ENCODE measurements at regions not wholly inside any gene's neighbourhood (a gene's known extent, or its start where the extent isn't known, plus 50 kb on each side); places are given as distances from the start of the nearest gene placed in this dataset.
"Not testable (repeated sequence)": the region's sequence is repeated elsewhere in the genome, so short reads cannot be mapped to it uniquely, and the experiment has no call there.

DNA sequence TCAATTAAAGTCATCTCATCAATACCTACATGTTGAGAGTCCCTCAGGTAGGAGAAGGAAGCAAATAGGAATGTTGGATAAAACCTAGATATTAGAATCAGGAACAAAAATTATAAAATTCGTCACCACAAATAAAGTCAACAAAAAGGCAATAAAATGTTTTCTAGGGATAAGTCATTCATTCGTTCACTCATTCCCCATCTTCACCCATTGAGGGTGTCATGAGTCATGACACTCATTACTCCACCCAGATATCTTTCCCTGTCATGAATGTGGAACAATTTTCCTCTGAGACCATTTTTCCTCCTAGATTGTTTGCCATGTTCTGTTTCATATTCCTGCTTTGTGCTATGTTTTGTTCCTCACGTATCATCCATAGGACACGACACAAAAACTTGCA, 50.9 kb upstream of the OLIG3 start:
- no peak for DNase-seq (ENCODE audit: low read depth)

DNA sequence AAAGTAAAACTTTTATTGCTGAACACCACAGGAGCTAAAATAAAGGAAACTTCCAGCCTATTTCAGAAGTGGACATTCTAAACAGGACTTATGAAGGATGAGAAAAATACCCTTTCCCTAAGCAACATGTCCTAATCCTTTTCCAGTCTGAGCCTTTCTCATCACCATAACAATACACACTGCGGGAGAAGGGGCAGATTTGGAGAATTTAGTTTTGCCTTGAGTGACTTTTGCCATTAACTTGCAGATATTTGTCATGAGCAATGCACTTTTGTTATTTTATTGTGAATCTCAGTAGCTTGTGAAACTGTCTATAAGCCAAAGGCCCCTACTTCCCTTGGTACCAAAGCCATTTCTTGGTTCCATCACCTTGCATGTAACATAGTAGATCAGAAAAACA, 53.0 kb upstream of the OLIG3 start:
- no peak for DNase-seq (ENCODE audit: low read depth)

DNA sequence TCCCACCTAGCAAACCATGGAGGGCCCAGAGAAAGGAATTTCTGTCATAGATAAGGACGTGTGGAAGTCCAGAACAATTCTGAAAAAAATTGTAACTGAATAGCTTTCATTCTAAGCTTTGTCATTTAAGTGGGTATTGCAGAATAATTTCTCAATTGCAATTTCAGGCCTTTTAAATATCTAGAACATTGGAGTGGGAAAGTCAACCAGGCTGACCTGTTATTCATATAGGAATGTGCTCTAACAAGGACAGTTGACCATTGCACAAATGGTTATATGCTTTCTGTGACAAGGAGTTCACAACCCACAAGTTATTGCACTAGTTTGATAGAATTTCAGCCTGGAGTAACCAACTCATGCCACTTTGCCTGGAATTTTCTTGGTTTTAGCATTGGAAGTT, 53.4 kb upstream of the OLIG3 start:
- DNase-seq (ENCODE audit: low read depth): no peak

DNA sequence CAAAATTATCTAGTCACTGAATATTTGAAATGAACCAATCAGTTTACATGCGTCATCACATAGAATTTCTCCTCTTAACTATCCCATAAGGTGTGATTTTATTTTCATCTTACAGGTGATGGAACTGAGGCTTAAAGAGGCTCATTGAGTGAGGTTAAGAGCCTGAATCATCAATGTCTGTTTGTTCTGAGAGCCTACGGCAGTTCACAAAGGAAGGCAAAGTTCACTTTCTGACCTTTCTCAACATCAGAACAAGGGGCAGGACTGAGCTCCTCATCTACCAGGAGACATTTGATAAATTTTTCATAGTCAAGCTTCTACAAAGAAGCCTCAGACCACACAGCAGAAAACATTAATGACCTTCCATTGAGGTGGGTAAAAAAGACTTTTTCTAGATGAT, 54.9 kb upstream of the OLIG3 start:
- DNase-seq (ENCODE audit: low read depth): no peak

DNA sequence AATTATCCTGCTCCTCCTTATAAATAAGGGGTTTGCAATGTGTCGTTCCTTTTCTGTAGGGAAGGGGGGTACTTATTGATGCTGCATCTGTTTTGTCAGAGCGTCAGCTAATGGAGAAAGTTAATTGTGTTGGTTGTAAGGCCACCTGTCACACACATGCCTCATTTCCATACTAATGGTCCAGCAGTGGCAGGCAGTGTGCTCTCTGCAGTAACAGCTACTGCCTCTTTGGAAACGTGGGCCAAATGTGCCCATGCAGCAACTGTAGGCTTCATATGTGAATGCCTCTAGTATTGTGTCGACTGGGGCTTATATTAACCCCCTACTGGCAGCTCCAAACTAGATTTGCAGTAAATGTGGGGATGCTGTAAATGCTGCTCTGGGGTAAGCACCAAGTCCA, 56.3 kb upstream of the OLIG3 start:
- DNase-seq (ENCODE audit: low read depth): no peak

DNA sequence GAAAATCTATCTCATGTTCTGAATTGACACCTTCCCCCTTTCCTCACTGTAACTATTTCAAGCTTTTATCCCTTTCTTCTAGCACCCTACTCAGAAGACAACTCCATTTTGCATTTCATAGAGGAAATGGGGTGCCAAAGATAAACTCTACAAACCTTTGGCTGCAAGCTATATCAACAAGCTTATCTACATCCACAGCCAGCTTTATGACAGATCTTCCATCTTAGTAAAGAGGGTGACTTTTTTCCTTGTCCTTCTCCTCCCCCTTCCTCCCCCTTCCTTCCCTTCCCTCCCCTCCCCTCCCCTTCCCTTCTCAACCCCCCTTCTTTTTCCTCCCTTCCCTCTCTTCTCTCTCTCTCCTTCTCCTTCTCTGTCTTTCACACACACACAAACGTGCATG, 58.0 kb upstream of the OLIG3 start:
- DNase-seq (ENCODE audit: low read depth): no peak

DNA sequence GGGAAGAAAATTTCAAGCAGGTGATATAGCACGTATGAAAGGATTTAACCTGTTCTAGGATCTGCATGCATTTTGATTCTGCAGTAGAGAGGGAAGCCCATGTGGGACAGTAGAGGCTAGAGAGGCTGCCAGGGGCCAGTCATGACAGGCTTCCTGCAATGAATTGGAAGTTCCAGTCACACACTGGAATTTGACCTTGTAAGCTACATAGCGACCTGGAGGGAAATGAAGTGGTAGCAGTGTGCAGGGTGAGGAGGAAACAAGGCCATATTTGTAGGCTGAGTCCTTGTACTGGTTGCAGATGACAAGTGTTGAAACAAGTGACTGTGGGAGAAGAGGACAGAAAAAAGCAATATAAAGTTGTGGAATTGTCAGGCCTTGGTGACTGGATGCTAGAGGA, 58.6 kb upstream of the OLIG3 start:
- no peak for DNase-seq (ENCODE audit: low read depth)

DNA sequence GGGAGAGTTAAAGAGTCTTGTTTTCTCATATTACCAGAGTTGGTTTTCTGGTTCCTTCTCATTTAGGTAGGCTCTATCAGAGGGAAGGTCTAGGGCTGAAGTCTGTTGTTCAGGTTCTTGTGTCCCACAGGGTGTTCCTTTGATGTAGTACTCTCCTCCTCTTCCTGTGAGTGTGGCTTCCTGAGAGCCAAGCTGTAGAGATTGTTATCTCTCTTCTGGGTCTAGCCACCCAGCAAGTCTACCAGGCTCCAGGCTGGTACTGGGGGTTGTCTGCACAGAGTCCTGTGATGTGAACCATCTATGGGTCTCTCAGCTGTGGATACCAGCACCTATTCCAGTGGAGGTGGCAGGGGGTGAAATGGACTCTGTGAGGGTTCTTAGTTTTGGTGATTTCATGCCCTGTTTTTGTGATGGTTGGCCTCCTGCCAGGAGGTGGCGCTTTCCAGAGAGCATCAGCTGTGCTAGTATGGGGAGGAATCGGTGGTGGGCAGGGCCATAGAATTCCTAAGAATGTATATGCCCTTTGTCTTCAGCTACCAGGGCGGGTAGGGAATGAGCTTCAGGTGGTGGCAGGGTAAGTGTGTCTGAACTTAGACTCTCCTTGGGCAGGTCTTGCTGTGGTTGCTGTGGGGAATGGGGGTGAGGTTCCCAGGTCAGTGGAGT, 65.5 kb upstream of the OLIG3 start:
- peak; percentile 12 for DNase-seq (ENCODE audit: low read depth)

DNA sequence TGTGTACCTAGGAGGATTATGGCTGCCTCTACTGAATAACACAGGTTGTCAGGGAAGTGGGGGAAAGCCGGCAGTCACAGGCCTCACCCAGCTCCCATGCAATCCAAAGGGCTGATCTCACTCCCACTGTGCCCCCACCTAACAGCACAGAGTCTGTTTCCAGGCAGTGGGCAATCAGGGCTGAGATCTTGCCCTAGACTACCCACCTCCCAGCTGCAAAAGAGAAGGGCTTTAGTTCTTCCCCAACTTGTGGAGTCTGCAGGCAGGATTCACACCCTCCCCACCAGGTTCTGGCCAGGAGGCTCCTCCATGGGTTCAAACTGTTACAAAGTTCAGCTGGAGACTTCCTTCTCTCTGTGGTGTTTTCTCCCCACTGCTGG, 66.0 kb upstream of the OLIG3 start:
- no peak for DNase-seq (ENCODE audit: low read depth)

DNA sequence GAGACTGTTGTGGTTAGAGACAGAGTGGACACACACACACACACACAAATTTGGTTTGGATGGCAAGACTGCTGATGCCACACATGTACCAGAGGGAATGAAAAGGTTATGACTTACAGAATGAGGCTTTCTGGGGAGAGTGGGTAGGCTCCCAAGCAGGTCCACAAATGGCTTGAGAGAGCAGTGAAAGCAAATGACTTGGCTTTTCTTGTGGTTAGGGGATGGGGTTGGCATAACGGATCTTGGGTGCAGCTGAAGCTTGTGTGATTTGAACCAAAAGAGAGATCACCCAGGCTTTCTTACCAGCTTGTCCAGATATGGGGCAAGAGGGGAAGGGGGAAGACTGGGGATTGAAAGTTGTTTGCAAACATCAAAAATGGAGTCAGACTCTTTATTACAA, 73.9 kb upstream of the OLIG3 start:
- no peak for DNase-seq (ENCODE audit: low read depth)

DNA sequence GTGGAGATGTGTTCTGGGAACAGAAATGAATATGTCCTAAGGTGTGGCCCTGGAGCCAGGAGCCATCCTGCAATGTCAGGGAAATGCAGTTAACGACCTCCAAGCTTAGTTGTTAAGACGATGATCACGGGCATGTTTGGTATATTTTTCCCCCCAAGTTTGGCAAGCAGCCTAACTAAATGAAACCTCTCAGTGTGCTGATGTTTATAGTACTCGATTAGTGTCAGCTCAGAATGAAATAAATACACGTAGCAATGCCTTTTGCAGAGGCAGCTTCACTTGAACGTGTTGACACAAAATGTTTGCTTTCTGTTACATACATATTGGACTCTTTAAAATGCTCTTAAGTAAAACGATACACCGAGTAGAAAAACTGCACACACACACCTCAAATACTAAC, 76.2 kb upstream of the OLIG3 start:
- DNase-seq (ENCODE audit: low read depth): no peak

DNA sequence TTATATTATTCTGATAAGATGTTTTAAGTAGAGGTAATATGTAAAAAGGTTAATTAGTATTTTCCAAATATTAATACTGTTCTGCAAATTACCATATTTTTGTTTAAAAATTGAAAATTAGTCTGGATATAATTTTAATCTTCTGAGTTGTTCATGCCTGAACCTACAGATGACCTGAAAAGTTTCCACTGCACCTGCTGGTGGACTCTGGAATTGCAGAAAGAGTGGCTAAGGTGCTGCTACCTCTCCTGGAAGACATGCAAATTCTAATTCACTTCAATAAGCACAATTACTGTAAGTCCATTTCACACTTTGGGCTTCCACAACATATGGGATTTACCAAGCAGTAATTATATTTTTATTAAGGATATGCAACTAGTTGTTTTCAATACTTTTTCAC, 77.7 kb upstream of the OLIG3 start:
- DNase-seq (ENCODE audit: low read depth): peak; percentile 27

DNA sequence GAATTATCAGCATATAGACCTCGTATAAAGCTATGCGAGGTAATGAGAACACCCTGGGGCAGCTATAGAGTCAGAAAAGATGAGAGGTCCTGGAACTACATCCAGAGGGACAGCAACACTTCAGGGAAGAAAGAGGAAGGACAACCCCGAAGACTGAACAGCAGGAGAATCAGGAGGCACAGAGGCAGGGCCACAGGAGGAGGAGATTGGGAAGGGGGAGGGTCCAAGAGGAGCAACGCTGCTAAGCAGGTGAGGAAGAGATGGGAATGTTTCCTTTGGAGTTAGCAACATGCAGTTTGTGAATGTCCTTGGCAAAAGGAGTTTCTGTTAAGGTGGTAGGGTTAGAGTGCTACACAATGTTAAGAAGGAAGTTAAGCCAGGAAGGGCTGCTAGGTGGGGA, 79.5 kb upstream of the OLIG3 start:
- no peak for DNase-seq (ENCODE audit: low read depth)

DNA sequence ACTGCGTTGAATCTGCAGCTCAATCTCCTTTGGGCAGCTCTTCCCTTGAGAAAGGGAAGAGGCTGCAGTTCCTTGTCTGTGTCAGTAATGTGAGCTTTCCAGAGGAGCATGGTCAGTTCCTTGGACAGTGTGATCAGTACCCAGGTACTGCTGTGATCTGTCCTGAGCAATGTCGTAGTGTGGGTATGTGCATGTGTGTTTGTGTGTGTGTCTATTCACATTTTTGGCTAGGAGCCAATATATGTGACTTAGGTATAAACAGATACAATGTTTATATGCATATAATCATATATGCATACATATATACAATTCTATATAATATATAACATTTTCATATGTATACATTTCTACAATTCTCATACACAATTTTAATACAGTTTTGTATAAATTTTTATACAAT, 85.4 kb upstream of the OLIG3 start:
- no peak for DNase-seq (ENCODE audit: low read depth)

DNA sequence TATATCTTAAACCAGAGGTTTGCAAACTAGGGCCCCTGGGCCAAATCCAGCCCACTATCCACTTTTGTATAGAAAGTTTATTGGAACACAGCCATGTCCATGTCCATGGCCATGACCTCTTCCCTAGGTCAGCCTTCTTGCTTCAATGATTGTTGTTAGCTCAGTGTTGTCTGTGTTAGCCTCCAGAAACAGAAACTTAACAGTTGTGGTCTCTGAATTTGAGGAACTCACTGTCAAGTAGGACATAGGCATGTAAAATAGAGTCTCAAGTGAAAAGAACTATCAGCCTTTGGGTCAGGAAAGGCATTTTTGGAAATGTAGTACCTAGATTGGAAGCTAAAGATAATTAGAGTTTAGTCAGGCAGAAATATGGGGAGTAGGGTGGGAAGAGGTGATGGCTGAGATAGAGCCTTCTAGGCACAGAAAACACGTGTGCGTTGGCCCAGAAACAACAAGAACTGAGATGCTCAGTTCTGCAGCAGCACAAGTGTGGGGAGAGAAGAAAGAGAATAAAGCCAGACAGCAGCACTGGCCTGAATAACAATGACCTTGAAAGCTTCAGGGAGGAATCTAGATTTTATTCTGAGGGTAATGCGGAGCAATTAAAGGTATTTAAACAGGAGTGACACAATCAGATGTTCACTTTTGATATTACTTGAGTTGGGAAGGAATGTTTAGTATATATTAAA, 87.0 kb upstream of the OLIG3 start:
- no peak for DNase-seq (ENCODE audit: low read depth)

DNA sequence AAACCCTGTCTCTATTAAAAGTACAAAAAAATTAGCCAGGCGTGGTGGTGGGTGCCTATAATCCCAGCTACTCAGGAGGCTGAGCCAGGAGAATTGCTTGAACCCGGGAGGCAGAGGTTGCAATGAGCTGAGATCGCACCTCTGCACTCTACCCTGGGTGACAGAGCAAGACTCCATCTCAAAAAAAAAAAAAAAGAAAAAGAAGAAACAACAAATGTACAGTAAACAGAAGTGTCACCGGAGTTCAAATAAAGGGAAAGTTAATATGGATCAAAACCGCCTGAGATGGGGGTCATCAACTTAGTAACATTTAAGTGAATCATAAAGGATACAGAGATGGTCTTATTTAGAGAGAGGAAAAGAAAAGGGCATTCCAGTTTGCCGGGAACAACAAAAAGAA, 89.3 kb upstream of the OLIG3 start:
- not testable (repeated sequence) for DNase-seq (ENCODE audit: low read depth)

DNA sequence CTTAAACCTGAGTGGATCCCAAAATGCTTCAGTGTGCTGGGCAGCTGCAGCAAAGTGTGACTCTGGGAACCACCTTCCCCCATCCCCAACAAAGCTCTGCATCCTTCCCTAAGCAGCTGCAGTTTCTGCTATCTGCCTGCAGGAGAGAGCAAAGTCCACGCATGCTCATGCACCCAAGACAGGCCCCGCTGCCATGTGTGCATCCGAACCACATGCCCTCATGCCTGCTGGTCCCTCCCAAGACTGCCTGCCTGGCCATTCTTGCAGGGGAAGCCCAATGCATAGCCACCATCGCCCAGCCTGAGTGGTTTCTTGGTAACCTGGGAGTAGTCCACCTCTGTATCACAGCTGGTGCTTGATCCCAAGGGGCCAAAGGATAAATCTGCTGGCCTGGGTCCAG, 94.3 kb upstream of the OLIG3 start:
- peak; percentile 4 for DNase-seq (ENCODE audit: low read depth)

DNA sequence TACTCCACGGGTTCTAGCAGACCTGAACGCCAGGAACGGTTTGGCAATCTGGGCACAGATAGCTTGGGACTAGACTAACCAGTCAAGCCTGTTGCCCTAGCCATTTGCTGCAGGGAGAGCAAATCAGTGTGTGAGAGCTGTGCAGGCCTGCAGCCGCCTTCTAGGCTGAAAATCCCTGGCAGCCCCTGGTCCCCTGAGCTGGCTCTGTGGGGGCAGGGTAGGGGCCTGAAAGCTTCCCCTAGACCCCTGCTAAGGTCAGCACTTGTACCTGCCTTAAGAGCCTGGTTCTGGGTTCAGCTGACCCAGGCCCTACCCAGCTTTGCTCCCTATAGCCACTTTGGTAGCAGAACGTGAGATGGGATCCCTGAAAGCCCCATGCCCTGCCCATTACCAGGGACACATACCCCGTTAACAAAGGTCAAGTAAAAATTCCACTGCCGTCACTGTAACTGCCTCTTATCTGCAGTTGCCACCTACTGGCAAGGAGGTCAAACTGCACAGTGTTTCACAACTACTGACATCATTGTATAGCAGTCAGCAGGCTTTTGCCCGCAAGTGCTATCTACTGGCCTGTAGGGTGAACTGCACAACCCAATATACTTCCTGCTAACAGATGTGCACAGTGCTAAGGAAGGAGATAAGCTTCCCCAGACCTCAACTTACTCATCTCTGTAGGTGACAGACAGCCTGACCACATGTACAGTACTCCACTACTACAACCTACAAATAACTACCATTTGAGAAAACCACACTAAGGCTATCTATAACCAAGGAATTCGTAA, 95.1 kb upstream of the OLIG3 start:
- peak; percentile 82 for DNase-seq (ENCODE audit: low read depth)

DNA sequence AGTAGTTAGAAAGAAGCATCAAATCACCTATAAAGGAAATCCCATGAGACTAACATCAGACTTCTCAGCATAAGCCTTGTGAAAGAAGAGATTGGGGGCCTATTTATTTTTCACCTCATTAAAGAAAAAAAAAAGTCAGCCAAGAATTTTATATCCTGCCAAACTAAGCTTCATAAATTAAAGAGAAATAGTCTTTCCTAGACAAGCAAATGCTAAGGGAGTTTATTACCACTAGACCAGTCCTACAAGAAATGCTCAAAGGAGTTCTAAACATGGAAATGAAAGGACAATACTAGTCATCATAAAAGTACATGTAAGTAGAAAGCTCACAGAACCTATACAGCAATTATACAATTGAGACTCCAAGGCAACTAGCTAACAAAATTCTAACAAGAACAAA, 96.5 kb upstream of the OLIG3 start:
- DNase-seq (ENCODE audit: low read depth): no peak

DNA sequence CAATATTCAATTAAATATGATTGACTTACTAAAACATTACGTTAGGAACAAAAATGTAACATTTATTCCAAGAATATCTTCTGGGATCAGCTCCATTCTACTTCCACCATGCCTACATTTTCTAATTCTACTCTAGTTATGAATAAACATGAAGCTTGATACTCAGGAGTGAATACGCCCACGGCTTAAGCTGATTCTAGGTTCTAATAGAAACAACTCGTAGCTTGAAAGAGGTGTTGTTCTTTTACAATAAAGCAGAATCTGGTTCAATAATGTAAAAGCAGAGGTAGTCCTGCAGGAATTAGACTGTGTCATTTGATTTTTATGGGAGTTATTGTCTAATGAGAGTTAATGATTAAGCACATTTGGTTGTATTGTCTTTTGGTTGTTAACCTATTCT, 107.3 kb upstream of the OLIG3 start:
- DNase-seq (ENCODE audit: low read depth): no peak

DNA sequence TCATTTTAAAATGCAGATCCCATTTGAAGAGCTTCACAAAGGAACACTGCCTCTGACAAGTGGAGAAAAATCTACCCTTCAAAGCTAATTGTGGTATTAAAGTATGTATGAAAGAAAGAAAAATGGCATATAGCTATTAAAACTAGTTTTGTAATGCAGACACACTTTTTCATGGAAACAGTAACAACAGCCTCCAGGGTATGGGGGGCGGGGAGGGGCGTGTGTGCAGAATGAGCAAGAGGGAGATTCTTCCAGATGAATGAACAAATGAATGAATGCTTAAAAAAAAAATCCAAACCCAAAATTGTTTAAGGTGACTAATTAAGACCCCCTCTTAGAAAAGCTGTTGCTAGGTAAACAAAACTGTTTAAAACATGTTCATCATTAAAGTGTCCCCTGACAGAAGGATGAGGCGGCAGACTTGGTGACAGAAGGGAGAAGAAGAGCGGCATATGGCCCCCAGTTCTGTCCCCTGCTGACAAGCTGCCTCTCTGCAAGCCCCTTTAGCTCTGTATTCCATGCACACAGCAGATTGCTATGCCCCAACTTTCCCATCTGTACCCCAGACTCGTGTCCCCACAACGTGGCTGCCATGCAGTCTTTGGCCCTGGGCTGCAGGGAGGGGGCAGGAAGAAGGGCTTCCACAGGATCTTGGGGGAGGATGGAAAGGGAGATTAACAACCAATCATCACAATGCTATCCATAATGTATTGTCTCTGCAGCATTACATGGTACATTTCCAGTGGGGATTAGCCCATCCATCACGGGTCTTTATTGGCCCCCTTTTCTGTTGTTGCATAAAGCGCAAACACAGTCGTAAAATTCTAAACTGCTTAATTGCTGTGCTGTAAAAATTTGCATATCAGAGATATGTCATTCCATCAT, 108.4 kb upstream of the OLIG3 start:
- DNase-seq (ENCODE audit: low read depth): no peak

DNA sequence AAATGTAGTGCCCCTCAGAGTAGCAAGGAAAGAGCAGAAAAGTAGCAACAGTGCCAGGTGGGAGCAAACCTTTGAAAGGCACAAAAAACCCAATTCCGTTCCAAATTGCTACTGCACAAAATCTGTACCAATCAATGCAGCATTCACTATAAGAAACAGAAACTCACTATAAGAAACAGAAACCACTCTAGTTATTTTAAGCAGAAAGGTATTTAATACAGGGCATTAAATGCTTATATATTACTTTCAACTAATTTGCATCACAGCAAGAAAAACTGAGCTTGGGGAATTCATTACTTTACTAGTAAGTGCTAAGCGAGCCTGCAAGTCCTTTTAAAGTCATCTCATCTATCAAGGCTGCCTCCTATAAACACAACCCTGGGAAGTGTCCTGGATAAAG, 116.5 kb upstream of the OLIG3 start:
- no peak for DNase-seq (ENCODE audit: low read depth)

All from HT1080 (cell line).